ENCODE measurements at regions not wholly inside any gene's neighbourhood (a gene's known extent, or its start where the extent isn't known, plus 50 kb on each side); places are given as distances from the start of the nearest gene placed in this dataset.

DNA sequence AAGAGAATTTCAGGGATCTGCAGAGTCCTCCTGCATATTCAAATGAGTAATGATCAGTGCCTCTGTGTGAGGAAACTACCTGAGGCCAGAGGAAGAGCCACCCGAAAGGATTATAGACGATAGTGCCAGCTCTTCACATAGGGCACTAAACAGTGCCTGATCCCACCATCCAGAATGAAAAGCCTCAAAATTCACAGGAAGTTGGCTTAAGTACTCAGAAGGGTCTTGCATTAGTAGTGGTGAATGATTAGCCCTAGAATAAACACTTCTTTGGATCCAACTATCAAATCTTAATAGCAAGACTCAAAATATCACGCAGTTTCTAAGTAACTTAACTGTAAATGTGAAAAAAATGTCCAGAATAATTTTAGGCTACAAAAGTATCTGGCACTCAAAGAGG, 324.4 kb downstream of the ZNF674 start:
- Histone ChIP-seq H3K9me1 (ENCODE audit: control insufficient read depth, extremely low read depth, insufficient read depth, low read length) (no peaks in the 10 kb centered on the region), H3K9ac (ENCODE audit: control insufficient read depth, extremely low read depth, insufficient read depth, low read length) (no peak overlapping the region), H3K27ac (ENCODE audit: control insufficient read depth, insufficient read depth, low read length) (no peak overlapping the region), H2AFZ (ENCODE audit: control insufficient read depth, low read length) (no peak overlapping the region), H3K27me3 (ENCODE audit: control insufficient read depth, extremely low read depth, insufficient read depth, low read length) (no peaks in the 10 kb centered on the region), H3K9me3 (ENCODE audit: control insufficient read depth, low read depth, low read length) (no peaks in the 10 kb centered on the region), H3K4me2 (ENCODE audit: control insufficient read depth, extremely low read depth, insufficient read depth, low read depth, low read length) (no peak overlapping the region), H3K4me3 (ENCODE audit: control insufficient read depth in 2 of 3, extremely low read depth in 1 of 3, insufficient read depth in 2 of 3, low read depth in 1 of 3, low read length in 3 of 3) (no peak overlapping the region), H4K20me1 (ENCODE audit: control insufficient read depth, extremely low read depth, insufficient read depth, low read length) (no peaks in the 10 kb centered on the region), H3K36me3 (ENCODE audit: control insufficient read depth in 2 of 2, extremely low read depth in 1 of 2, insufficient read depth in 2 of 2, low read length in 2 of 2) (no peaks in the 10 kb centered on the region), H3K79me2 (ENCODE audit: control insufficient read depth, insufficient read depth, low read length) (no peaks in the 10 kb centered on the region), H3K4me1 (ENCODE audit: control insufficient read depth, extremely low read depth, insufficient read depth, low read length) (no peaks in the 10 kb centered on the region)
- DNase-seq (ENCODE audit: low read depth, low spot score) (no peak), FAIRE-seq (no peak)
- dilution Hi-C loops (cut with MboI; ENCODE audit: extremely low pct_ligation_motif_present, low sequenced_read_pairs), result no loop called here
- no peak for TF ChIP-seq EZH2 (IDR thresholded peaks at IDR 0.05; ENCODE audit: low read length)
- TF ChIP-seq, protein P1, sequence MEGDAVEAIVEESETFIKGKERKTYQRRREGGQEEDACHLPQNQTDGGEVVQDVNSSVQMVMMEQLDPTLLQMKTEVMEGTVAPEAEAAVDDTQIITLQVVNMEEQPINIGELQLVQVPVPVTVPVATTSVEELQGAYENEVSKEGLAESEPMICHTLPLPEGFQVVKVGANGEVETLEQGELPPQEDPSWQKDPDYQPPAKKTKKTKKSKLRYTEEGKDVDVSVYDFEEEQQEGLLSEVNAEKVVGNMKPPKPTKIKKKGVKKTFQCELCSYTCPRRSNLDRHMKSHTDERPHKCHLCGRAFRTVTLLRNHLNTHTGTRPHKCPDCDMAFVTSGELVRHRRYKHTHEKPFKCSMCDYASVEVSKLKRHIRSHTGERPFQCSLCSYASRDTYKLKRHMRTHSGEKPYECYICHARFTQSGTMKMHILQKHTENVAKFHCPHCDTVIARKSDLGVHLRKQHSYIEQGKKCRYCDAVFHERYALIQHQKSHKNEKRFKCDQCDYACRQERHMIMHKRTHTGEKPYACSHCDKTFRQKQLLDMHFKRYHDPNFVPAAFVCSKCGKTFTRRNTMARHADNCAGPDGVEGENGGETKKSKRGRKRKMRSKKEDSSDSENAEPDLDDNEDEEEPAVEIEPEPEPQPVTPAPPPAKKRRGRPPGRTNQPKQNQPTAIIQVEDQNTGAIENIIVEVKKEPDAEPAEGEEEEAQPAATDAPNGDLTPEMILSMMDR (optimal IDR thresholded peaks at IDR 0.05 in 1 of 3, IDR thresholded peaks at IDR 0.05 in 1 of 3, conservative IDR thresholded peaks at IDR 0.05 in 1 of 3; ENCODE audit: extremely low read depth in 1 of 3, insufficient read depth in 2 of 3, low read length in 3 of 3), result no peak

DNA sequence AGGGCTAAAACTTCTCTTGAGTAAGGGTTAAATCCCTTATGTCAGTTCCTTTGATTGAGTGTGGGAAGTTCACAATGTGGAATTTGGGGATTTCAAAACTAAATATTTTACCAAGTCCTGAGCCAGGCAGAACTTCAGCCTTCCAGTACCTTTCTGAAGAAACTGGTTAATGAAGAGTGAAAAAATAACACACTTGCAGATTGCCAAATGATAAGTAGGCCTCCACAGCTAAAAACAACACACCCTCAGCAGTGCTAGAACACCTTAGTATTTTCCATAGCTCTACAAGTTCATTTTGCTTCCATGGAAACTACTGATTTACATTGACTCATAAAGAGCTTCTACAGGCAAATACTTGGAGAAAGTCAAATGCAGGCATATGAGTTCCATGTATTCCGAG, 326.8 kb downstream of the ZNF674 start:
- Histone ChIP-seq H3K4me3 (ENCODE audit: control insufficient read depth in 2 of 3, extremely low read depth in 1 of 3, insufficient read depth in 2 of 3, low read depth in 1 of 3, low read length in 3 of 3) (no peak overlapping the region), H3K9me1 (ENCODE audit: control insufficient read depth, extremely low read depth, insufficient read depth, low read length) (no peaks in the 10 kb centered on the region), H3K9me3 (ENCODE audit: control insufficient read depth, low read depth, low read length) (no peaks in the 10 kb centered on the region), H3K4me2 (ENCODE audit: control insufficient read depth, extremely low read depth, insufficient read depth, low read depth, low read length) (no peak overlapping the region), H3K27ac (ENCODE audit: control insufficient read depth, insufficient read depth, low read length) (no peak overlapping the region), H3K9ac (ENCODE audit: control insufficient read depth, extremely low read depth, insufficient read depth, low read length) (no peak overlapping the region), H3K36me3 (ENCODE audit: control insufficient read depth in 2 of 2, extremely low read depth in 1 of 2, insufficient read depth in 2 of 2, low read length in 2 of 2) (no peaks in the 10 kb centered on the region), H3K27me3 (ENCODE audit: control insufficient read depth, extremely low read depth, insufficient read depth, low read length) (no peaks in the 10 kb centered on the region), H2AFZ (ENCODE audit: control insufficient read depth, low read length) (no peak overlapping the region), H3K79me2 (ENCODE audit: control insufficient read depth, insufficient read depth, low read length) (no peaks in the 10 kb centered on the region), H4K20me1 (ENCODE audit: control insufficient read depth, extremely low read depth, insufficient read depth, low read length) (no peaks in the 10 kb centered on the region), H3K4me1 (ENCODE audit: control insufficient read depth, extremely low read depth, insufficient read depth, low read length) (no peaks in the 10 kb centered on the region)
- TF ChIP-seq EZH2 (IDR thresholded peaks at IDR 0.05; ENCODE audit: low read length), result no peak
- TF ChIP-seq, protein P1 (optimal IDR thresholded peaks at IDR 0.05 in 1 of 3, IDR thresholded peaks at IDR 0.05 in 1 of 3, conservative IDR thresholded peaks at IDR 0.05 in 1 of 3; ENCODE audit: extremely low read depth in 1 of 3, insufficient read depth in 2 of 3, low read length in 3 of 3), result no peak
- dilution Hi-C loops (cut with MboI; ENCODE audit: extremely low pct_ligation_motif_present, low sequenced_read_pairs), result no loop called here
- DNase-seq (ENCODE audit: low read depth, low spot score), result no peak
- peak; percentile 72 for FAIRE-seq
